Hepatocyte (in vitro differentiated cells): ENCODE measurements at regions not wholly inside any gene's neighbourhood (a gene's known extent, or its start where the extent isn't known, plus 50 kb on each side); places are given as distances from the start of the nearest gene placed in this dataset.

Experiments
- DNase-seq: peaks from one replicate; pipeline ENCODE4 v3.0.0-alpha.2; 2016; ENCODE audit warnings: low spot score
- H2AFZ ChIP-seq: fragments of 200-600 bp; sonication (generic); 2 replicates; pipeline ENCODE4 v1.6.0; 2016; ENCODE audit warnings: antibody characterized with exemption, mild to moderate bottlenecking
- H3K27ac ChIP-seq: fragments of 200-600 bp; sonication (generic); 2 replicates; pipeline ENCODE4 v1.5.1; 2016; ENCODE audit warnings: mild to moderate bottlenecking
- H3K27me3 ChIP-seq: fragments of 200-600 bp; sonication (generic); 2 replicates; pipeline ENCODE4 v1.6.1; 2016
- H3K36me3 ChIP-seq: fragments of 200-600 bp; sonication (generic); replicated peaks from 2 replicates; pipeline ENCODE4 v1.5.1; 2016; ENCODE audit warnings: low read depth; ENCODE audit not compliant: insufficient read depth
- H3K4me1 ChIP-seq: fragments of 200-600 bp; sonication (generic); 2 replicates; pipeline ENCODE4 v1.5.1; 2016; ENCODE audit warnings: mild to moderate bottlenecking, moderate library complexity; ENCODE audit not compliant: insufficient read depth
- H3K4me2 ChIP-seq: fragments of 200-600 bp; sonication (generic); 2 replicates; pipeline ENCODE4 v1.6.0; 2016
- H3K4me3 ChIP-seq: fragments of 200-600 bp; sonication (generic); 2 replicates; pipeline ENCODE4 v1.5.1; 2016; ENCODE audit warnings: mild to moderate bottlenecking
- H3K79me2 ChIP-seq: fragments of 200-600 bp; sonication (generic); 2 replicates; pipeline ENCODE4 v1.6.0; 2017; ENCODE audit warnings: mild to moderate bottlenecking
- H3K9me2 ChIP-seq: fragments of 200-600 bp; sonication (generic); replicated peaks from 2 replicates; pipeline ENCODE4 v1.6.0; 2017; ENCODE audit warnings: mild to moderate bottlenecking; ENCODE audit not compliant: insufficient read depth
- H3K9me3 ChIP-seq: fragments of 200-600 bp; sonication (generic); 2 replicates; pipeline ENCODE4 v1.5.1; 2016; ENCODE audit warnings: low read depth, mild to moderate bottlenecking
- H4K20me1 ChIP-seq: fragments of 200-600 bp; sonication (generic); 2 replicates; pipeline ENCODE4 v1.6.0; 2016; ENCODE audit warnings: mild to moderate bottlenecking; ENCODE audit not compliant: insufficient read depth, poor library complexity, severe bottlenecking
- CTCF ChIP-seq: fragments of 200-600 bp; sonication (generic); IDR thresholded peaks from 2 replicates; pipeline ENCODE4 v1.5.1; 2016; ENCODE audit warnings: antibody characterized with exemption, mild to moderate bottlenecking; ENCODE audit not compliant: poor library complexity
- EZH2 ChIP-seq: fragments of 200-600 bp; sonication (generic); IDR thresholded peaks from 2 replicates; pipeline ENCODE4 v1.6.1; 2016; ENCODE audit warnings: antibody characterized with exemption, mild to moderate bottlenecking, borderline replicate concordance
- EZH2phosphoT487 ChIP-seq: fragments of 200-600 bp; sonication (generic); IDR thresholded peaks from one replicate; pipeline ENCODE4 v1.6.1; 2018; ENCODE audit warnings: antibody characterized with exemption, mild to moderate bottlenecking, low read depth, moderate library complexity; ENCODE audit not compliant: unreplicated experiment, severe bottlenecking
- WGBS: methylation state at CpG from one replicate; pipeline ENCODE4 v1.1.6; 2016; ENCODE audit warnings: low lambda C conversion rate; ENCODE audit errors: missing lambda C conversion rate; 5-methylcytosine and 5-hydroxymethylcytosine counted together

GRCh38 chrX:14363728-14364127 is 165.6 kb upstream of the GLRA2 start:
- Histone ChIP-seq H3K27me3 (no peaks in the 10 kb centered on the region), H4K20me1 (no peaks in the 10 kb centered on the region), H3K27ac (peak overlapping the region; percentile 22), H3K79me2 (no peaks in the 10 kb centered on the region), H3K4me1 (no peaks in the 10 kb centered on the region), H3K9me3 (no peaks in the 10 kb centered on the region), H3K4me2 (no peak overlapping the region), H3K4me3 (no peak overlapping the region), H2AFZ (no peak overlapping the region), H3K9me2 (no peaks in the 10 kb centered on the region), H3K36me3 (no peaks in the 10 kb centered on the region)
- TF ChIP-seq EZH2phosphoT487 (no peak), CTCF (no peak), EZH2 (no peak)
- peak; percentile 15 for DNase-seq
- 61% methylated on average over 4 of the region's 4 CpGs for WGBS

- no peak overlapping the region for H2AFZ ChIP-seq
- H3K4me1 ChIP-seq = no peaks in the 10 kb centered on the region
- H3K4me2 ChIP-seq = no peak overlapping the region
- no peak overlapping the region for H3K27ac ChIP-seq
- H3K4me3 ChIP-seq = no peak overlapping the region
- no peak for DNase-seq
- no peaks in the 10 kb centered on the region for H3K79me2 ChIP-seq
- H3K36me3 ChIP-seq = no peaks in the 10 kb centered on the region
- no peaks in the 10 kb centered on the region for H3K9me2 ChIP-seq
- H4K20me1 ChIP-seq = no peaks in the 10 kb centered on the region
- WGBS = 55% methylated on average over 1 of the region's 1 CpG
- no peaks in the 10 kb centered on the region for H3K27me3 ChIP-seq
- H3K9me3 ChIP-seq = no peaks in the 10 kb centered on the region
- no peak for TF ChIP-seq EZH2phosphoT487
- no peak for TF ChIP-seq CTCF
- no peak for TF ChIP-seq EZH2
Observed at GRCh38 chrX:14362721-14363120, 166.6 kb upstream of the GLRA2 start.

- Histone ChIP-seq H2AFZ (no peak overlapping the region), H3K79me2 (no peaks in the 10 kb centered on the region), H3K4me3 (no peak overlapping the region), H3K9me3 (no peaks in the 10 kb centered on the region), H4K20me1 (no peaks in the 10 kb centered on the region), H3K9me2 (no peaks in the 10 kb centered on the region), H3K4me1 (no peaks in the 10 kb centered on the region), H3K27ac (no peak overlapping the region), H3K36me3 (no peaks in the 10 kb centered on the region), H3K4me2 (no peak overlapping the region), H3K27me3 (no peaks in the 10 kb centered on the region)
- TF ChIP-seq EZH2 (no peak), EZH2phosphoT487 (no peak)
- no peak for DNase-seq
- 81% methylated on average over 2 of the region's 2 CpGs for WGBS
Observed at GRCh38 chrX:14361435-14361834, 167.9 kb upstream of the GLRA2 start.

- H3K9me3 ChIP-seq = no peaks in the 10 kb centered on the region
- DNase-seq = no peak
- WGBS = 22% methylated on average over 1 of the region's 1 CpG
Observed at GRCh38 chrX:14359727-14360126, 169.6 kb upstream of the GLRA2 start.

More at GRCh38 chrX:14359727-14360126, 169.6 kb upstream of the GLRA2 start:
- TF ChIP-seq EZH2 = no peak
- no peak for TF ChIP-seq CTCF
- no peak for TF ChIP-seq EZH2phosphoT487
- Histone ChIP-seq H3K4me2 (no peak overlapping the region), H4K20me1 (no peaks in the 10 kb centered on the region), H3K27ac (peak overlapping the region; percentile 66), H3K4me1 (no peaks in the 10 kb centered on the region), H3K4me3 (no peak overlapping the region), H3K79me2 (no peaks in the 10 kb centered on the region), H3K27me3 (no peaks in the 10 kb centered on the region), H3K36me3 (no peaks in the 10 kb centered on the region), H2AFZ (no peak overlapping the region), H3K9me2 (no peaks in the 10 kb centered on the region)
